ENCODE measurements at regions not wholly inside any gene's neighbourhood (a gene's known extent, or its start where the extent isn't known, plus 50 kb on each side); places are given as distances from the start of the nearest gene placed in this dataset.

GRCh38 chr6:80553071-80553740, 446.7 kb downstream of the BCKDHB start:
- Mint-ChIP-seq H3K36me3 (ENCODE audit: low read depth) (no peaks in the 10 kb centered on the region), H3K9me3 (no peaks in the 10 kb centered on the region), H3K4me1 (no peaks in the 10 kb centered on the region), H3K27me3 (no peaks in the 10 kb centered on the region), H3K27ac (no peak overlapping the region), H3K4me3 (no peak overlapping the region)
- no peak for DNase-seq
- intact Hi-C loops (cut with micrococcal nuclease), result no loop called here

GRCh38 chr6:80550748-80551147, 444.3 kb downstream of the BCKDHB start:
- no peak overlapping the region for H3K4me3 Mint-ChIP-seq
- H3K9me3 Mint-ChIP-seq, result no peaks in the 10 kb centered on the region

GRCh38 chr6:80550281-80550680, 443.8 kb downstream of the BCKDHB start:
- Mint-ChIP-seq H3K9me3 (no peaks in the 10 kb centered on the region), H3K27ac (no peak overlapping the region), H3K4me3 (no peak overlapping the region), H3K27me3 (no peaks in the 10 kb centered on the region), H3K36me3 (ENCODE audit: low read depth) (no peaks in the 10 kb centered on the region), H3K4me1 (peaks cover 3% of the 10 kb centered on the region)
- intact Hi-C loops (cut with micrococcal nuclease), result no loop called here
- no peak for DNase-seq

More at GRCh38 chr6:80550748-80551147, 444.3 kb downstream of the BCKDHB start:
- Mint-ChIP-seq H3K4me1 (peaks cover 2% of the 10 kb centered on the region), H3K36me3 (ENCODE audit: low read depth) (no peaks in the 10 kb centered on the region), H3K27ac (no peak overlapping the region), H3K27me3 (no peaks in the 10 kb centered on the region)
- intact Hi-C loops (cut with micrococcal nuclease), result no loop called here
- no peak for DNase-seq

- H3K4me3 Mint-ChIP-seq, result no peak overlapping the region
- no peaks in the 10 kb centered on the region for H3K36me3 Mint-ChIP-seq (ENCODE audit: low read depth)
- intact Hi-C loops (cut with micrococcal nuclease), result no loop called here
- no peak overlapping the region for H3K27ac Mint-ChIP-seq
- no peaks in the 10 kb centered on the region for H3K9me3 Mint-ChIP-seq
- peaks cover 13% of the 10 kb centered on the region for H3K4me1 Mint-ChIP-seq
- DNase-seq, result no peak
- H3K27me3 Mint-ChIP-seq, result no peaks in the 10 kb centered on the region
Observed at GRCh38 chr6:80548532-80548931, 442.1 kb downstream of the BCKDHB start.

- Mint-ChIP-seq H3K4me3 (no peak overlapping the region), H3K36me3 (ENCODE audit: low read depth) (no peaks in the 10 kb centered on the region), H3K27ac (no peak overlapping the region), H3K27me3 (no peaks in the 10 kb centered on the region), H3K4me1 (peaks cover 13% of the 10 kb centered on the region), H3K9me3 (no peaks in the 10 kb centered on the region)
- intact Hi-C loops (cut with micrococcal nuclease), result no loop called here
- DNase-seq, result no peak
Observed at GRCh38 chr6:80547827-80548226, 441.4 kb downstream of the BCKDHB start.

- peaks cover 22% of the 10 kb centered on the region for H3K4me1 Mint-ChIP-seq
- no peaks in the 10 kb centered on the region for H3K36me3 Mint-ChIP-seq (ENCODE audit: low read depth)
- DNase-seq, result no peak
- H3K27me3 Mint-ChIP-seq, result no peaks in the 10 kb centered on the region
- H3K4me3 Mint-ChIP-seq, result no peak overlapping the region
- no peaks in the 10 kb centered on the region for H3K9me3 Mint-ChIP-seq
- H3K27ac Mint-ChIP-seq, result peak overlapping the region; percentile 54
- intact Hi-C loops (cut with micrococcal nuclease), result loop anchor here (1.0 to 2.0 kb wide), 2 partner anchors 90 to 380 kb away; no protein-coding TSS in a partner anchor
Observed at GRCh38 chr6:80544976-80545722, 438.7 kb downstream of the BCKDHB start.

GRCh38 chr6:80544555-80544954, 438.1 kb downstream of the BCKDHB start:
- DNase-seq, result no peak
- Mint-ChIP-seq H3K27me3 (no peaks in the 10 kb centered on the region), H3K9me3 (no peaks in the 10 kb centered on the region), H3K4me1 (peaks cover 22% of the 10 kb centered on the region), H3K36me3 (ENCODE audit: low read depth) (no peaks in the 10 kb centered on the region), H3K4me3 (no peak overlapping the region), H3K27ac (no peak overlapping the region)
- intact Hi-C loops (cut with micrococcal nuclease), result loop anchor here (2.0 kb wide), 1 partner anchor 90 kb away; no protein-coding TSS in a partner anchor

- Mint-ChIP-seq H3K27me3 (no peaks in the 10 kb centered on the region), H3K4me3 (no peak overlapping the region), H3K27ac (no peak overlapping the region), H3K36me3 (ENCODE audit: low read depth) (no peaks in the 10 kb centered on the region), H3K4me1 (peaks cover 22% of the 10 kb centered on the region), H3K9me3 (no peaks in the 10 kb centered on the region)
- intact Hi-C loops (cut with micrococcal nuclease), result loop anchor here (2.0 kb wide), 1 partner anchor 89 kb away; no protein-coding TSS in a partner anchor
- DNase-seq, result no peak
Observed at GRCh38 chr6:80543598-80544222, 437.2 kb downstream of the BCKDHB start.

GRCh38 chr6:80543151-80543550, 436.7 kb downstream of the BCKDHB start:
- no peak for DNase-seq
- intact Hi-C loops (cut with micrococcal nuclease), result no loop called here
- Mint-ChIP-seq H3K36me3 (ENCODE audit: low read depth) (no peaks in the 10 kb centered on the region), H3K27ac (no peak overlapping the region), H3K4me1 (peaks cover 22% of the 10 kb centered on the region), H3K27me3 (no peaks in the 10 kb centered on the region), H3K4me3 (no peak overlapping the region), H3K9me3 (no peaks in the 10 kb centered on the region)

GRCh38 chr6:80541886-80542285, 435.4 kb downstream of the BCKDHB start:
- peaks cover 8% of the 10 kb centered on the region for H3K9me3 Mint-ChIP-seq
- DNase-seq, result no peak
- no peak overlapping the region for H3K4me3 Mint-ChIP-seq
- peaks cover 4% of the 10 kb centered on the region for H3K36me3 Mint-ChIP-seq (ENCODE audit: low read depth)
- intact Hi-C loops (cut with micrococcal nuclease), result no loop called here
- peaks cover 22% of the 10 kb centered on the region for H3K4me1 Mint-ChIP-seq
- H3K27me3 Mint-ChIP-seq, result no peaks in the 10 kb centered on the region
- no peak overlapping the region for H3K27ac Mint-ChIP-seq

- Mint-ChIP-seq H3K4me1 (peaks cover 22% of the 10 kb centered on the region), H3K4me3 (no peak overlapping the region), H3K27ac (peak overlapping the region; percentile 3), H3K9me3 (peaks cover 9% of the 10 kb centered on the region), H3K36me3 (ENCODE audit: low read depth) (peaks cover 4% of the 10 kb centered on the region), H3K27me3 (no peaks in the 10 kb centered on the region)
- DNase-seq, result peak; percentile 58
- intact Hi-C loops (cut with micrococcal nuclease), result no loop called here
Observed at GRCh38 chr6:80541181-80541580, 434.7 kb downstream of the BCKDHB start.

GRCh38 chr6:80540700-80541099, 434.2 kb downstream of the BCKDHB start:
- peaks cover 4% of the 10 kb centered on the region for H3K36me3 Mint-ChIP-seq (ENCODE audit: low read depth)
- H3K27me3 Mint-ChIP-seq, result no peaks in the 10 kb centered on the region
- H3K4me1 Mint-ChIP-seq, result peaks cover 22% of the 10 kb centered on the region
- intact Hi-C loops (cut with micrococcal nuclease), result no loop called here
- H3K4me3 Mint-ChIP-seq, result no peak overlapping the region
- H3K9me3 Mint-ChIP-seq, result peaks cover 9% of the 10 kb centered on the region
- DNase-seq, result no peak
- no peak overlapping the region for H3K27ac Mint-ChIP-seq

GRCh38 chr6:80537118-80537972, 430.9 kb downstream of the BCKDHB start:
- no peak for DNase-seq
- peaks cover 4% of the 10 kb centered on the region for H3K36me3 Mint-ChIP-seq (ENCODE audit: low read depth)
- intact Hi-C loops (cut with micrococcal nuclease), result no loop called here
- H3K4me3 Mint-ChIP-seq, result no peak overlapping the region
- H3K27ac Mint-ChIP-seq, result peak overlapping the region; percentile 14
- no peaks in the 10 kb centered on the region for H3K27me3 Mint-ChIP-seq
- H3K4me1 Mint-ChIP-seq, result peaks cover 11% of the 10 kb centered on the region
- peaks cover 11% of the 10 kb centered on the region for H3K9me3 Mint-ChIP-seq

Data from activated CD4-positive, alpha-beta T cell treated with anti-CD3 and anti-CD28 coated beads, Interleukin-2, amount 10 ng/mL, durations not matched to agents 24 days and 14 days (primary cell).